ENCODE measurements at regions not wholly inside any gene's neighbourhood (a gene's known extent, or its start where the extent isn't known, plus 50 kb on each side); places are given as distances from the start of the nearest gene placed in this dataset.

DNA sequence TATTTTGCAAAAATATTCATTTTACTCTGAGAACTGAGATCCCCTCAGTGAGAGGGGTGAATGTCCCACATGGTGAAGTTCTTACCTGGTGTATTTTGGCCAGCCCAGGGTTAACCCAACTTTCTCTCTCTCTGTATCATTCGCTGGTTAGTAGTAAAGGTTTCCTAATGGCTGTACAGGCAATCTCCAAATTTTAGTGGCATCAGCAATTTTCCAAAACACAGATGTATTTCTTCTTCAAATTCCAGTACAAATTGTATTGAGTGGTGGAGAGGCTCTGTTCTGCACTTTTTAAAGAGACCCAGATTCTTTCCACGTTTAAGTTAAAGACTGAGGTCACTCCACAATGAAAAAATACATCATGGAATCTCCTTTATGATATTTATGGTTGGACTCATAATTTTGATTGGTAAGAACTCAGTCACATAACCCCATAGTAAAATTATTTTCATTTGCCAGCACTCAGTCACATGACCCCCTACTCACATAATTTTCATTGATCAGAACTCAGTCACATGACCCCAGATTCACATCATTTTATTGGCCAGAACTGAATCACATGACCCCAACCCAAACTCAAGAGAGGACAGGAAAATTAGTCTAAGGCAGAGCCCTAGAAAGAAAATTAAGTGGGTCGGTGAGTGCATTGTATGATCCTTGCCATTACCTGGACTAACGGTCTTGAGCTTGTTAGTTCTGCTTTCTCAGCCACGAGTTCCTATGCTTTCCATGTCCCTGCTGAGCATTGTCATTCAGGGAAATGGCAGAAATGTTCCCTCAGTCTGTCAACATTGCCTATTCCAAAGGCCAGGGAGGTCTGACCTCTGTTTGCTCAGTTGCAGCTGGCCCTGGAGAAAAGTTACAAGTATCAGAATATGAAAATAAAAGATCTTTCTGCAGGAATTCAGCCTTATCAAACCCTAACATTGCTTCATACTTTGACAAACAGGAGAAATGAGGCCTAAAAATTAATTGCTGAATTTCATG lies 1536.2 kb downstream of the AACS start:
- H3K36me3 ChIP-seq (ENCODE audit: insufficient read depth) = no peaks in the 10 kb centered on the region
- H3K4me3 Mint-ChIP-seq = no peak overlapping the region
- H3K4me3 ChIP-seq = no peak overlapping the region
- H3K36me3 Mint-ChIP-seq (ENCODE audit: low read depth) = peaks cover 38% of the 10 kb centered on the region; the same call in 2 of the 3 replicates
- no peaks in the 10 kb centered on the region for H4K20me1 ChIP-seq (replicated peaks; ENCODE audit: insufficient read depth)
- no peak overlapping the region for H3K27ac ChIP-seq (ENCODE audit: low read depth)
- no peaks in the 10 kb centered on the region for H3F3A ChIP-seq (replicated peaks; ENCODE audit: low read depth)
- ATAC-seq (no peak), DNase-seq (ENCODE audit: low spot score) (no peak)
- H3K27ac Mint-ChIP-seq = no peak overlapping the region
- H3K9me2 ChIP-seq (ENCODE audit: insufficient read depth) = no peaks in the 10 kb centered on the region
- H3K4me1 ChIP-seq (ENCODE audit: insufficient read depth) = no peaks in the 10 kb centered on the region
- no peaks in the 10 kb centered on the region for H3K4me1 Mint-ChIP-seq
- H3K27me3 Mint-ChIP-seq (ENCODE audit: insufficient read depth, low read depth, poor library complexity) = no peaks in the 10 kb centered on the region
- H3K27me3 ChIP-seq (ENCODE audit: insufficient read depth) = no peaks in the 10 kb centered on the region
- no peak overlapping the region for H2AFZ ChIP-seq
- H3K79me2 ChIP-seq (replicated peaks; ENCODE audit: insufficient read depth) = no peaks in the 10 kb centered on the region
- TF ChIP-seq, protein P1, sequence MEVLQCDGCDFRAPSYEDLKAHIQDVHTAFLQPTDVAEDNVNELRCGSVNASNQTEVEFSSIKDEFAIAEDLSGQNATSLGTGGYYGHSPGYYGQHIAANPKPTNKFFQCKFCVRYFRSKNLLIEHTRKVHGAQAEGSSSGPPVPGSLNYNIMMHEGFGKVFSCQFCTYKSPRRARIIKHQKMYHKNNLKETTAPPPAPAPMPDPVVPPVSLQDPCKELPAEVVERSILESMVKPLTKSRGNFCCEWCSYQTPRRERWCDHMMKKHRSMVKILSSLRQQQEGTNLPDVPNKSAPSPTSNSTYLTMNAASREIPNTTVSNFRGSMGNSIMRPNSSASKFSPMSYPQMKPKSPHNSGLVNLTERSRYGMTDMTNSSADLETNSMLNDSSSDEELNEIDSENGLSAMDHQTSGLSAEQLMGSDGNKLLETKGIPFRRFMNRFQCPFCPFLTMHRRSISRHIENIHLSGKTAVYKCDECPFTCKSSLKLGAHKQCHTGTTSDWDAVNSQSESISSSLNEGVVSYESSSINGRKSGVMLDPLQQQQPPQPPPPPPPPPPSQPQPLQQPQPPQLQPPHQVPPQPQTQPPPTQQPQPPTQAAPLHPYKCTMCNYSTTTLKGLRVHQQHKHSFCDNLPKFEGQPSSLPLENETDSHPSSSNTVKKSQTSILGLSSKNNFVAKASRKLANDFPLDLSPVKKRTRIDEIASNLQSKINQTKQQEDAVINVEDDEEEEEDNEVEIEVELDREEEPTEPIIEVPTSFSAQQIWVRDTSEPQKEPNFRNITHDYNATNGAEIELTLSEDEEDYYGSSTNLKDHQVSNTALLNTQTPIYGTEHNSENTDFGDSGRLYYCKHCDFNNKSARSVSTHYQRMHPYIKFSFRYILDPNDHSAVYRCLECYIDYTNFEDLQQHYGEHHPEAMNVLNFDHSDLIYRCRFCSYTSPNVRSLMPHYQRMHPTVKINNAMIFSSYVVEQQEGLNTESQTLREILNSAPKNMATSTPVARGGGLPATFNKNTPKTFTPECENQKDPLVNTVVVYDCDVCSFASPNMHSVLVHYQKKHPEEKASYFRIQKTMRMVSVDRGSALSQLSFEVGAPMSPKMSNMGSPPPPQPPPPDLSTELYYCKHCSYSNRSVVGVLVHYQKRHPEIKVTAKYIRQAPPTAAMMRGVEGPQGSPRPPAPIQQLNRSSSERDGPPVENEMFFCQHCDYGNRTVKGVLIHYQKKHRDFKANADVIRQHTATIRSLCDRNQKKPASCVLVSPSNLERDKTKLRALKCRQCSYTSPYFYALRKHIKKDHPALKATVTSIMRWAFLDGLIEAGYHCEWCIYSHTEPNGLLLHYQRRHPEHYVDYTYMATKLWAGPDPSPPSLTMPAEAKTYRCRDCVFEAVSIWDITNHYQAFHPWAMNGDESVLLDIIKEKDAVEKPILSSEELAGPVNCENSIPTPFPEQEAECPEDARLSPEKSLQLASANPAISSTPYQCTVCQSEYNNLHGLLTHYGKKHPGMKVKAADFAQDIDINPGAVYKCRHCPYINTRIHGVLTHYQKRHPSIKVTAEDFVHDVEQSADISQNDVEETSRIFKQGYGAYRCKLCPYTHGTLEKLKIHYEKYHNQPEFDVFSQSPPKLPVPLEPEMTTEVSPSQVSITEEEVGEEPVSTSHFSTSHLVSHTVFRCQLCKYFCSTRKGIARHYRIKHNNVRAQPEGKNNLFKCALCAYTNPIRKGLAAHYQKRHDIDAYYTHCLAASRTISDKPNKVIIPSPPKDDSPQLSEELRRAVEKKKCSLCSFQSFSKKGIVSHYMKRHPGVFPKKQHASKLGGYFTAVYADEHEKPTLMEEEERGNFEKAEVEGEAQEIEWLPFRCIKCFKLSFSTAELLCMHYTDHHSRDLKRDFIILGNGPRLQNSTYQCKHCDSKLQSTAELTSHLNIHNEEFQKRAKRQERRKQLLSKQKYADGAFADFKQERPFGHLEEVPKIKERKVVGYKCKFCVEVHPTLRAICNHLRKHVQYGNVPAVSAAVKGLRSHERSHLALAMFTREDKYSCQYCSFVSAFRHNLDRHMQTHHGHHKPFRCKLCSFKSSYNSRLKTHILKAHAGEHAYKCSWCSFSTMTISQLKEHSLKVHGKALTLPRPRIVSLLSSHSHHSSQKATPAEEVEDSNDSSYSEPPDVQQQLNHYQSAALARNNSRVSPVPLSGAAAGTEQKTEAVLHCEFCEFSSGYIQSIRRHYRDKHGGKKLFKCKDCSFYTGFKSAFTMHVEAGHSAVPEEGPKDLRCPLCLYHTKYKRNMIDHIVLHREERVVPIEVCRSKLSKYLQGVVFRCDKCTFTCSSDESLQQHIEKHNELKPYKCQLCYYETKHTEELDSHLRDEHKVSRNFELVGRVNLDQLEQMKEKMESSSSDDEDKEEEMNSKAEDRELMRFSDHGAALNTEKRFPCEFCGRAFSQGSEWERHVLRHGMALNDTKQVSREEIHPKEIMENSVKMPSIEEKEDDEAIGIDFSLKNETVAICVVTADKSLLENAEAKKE (CRISPR knock-in tag; IDR thresholded peaks at IDR 0.05) = no peak
- TF ChIP-seq, protein P2, sequence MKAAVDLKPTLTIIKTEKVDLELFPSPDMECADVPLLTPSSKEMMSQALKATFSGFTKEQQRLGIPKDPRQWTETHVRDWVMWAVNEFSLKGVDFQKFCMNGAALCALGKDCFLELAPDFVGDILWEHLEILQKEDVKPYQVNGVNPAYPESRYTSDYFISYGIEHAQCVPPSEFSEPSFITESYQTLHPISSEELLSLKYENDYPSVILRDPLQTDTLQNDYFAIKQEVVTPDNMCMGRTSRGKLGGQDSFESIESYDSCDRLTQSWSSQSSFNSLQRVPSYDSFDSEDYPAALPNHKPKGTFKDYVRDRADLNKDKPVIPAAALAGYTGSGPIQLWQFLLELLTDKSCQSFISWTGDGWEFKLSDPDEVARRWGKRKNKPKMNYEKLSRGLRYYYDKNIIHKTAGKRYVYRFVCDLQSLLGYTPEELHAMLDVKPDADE (IDR thresholded peaks at IDR 0.05) = no peak
- TF ChIP-seq EZH2phosphoT487 (IDR thresholded peaks at IDR 0.05; ENCODE audit: unreplicated experiment) = no peak
- no peak for TF ChIP-seq POLR2AphosphoS5 (IDR thresholded peaks at IDR 0.05; ENCODE audit: low read depth)
- TF ChIP-seq JUNB (IDR thresholded peaks at IDR 0.05; ENCODE audit: unreplicated experiment) = no peak
- TF ChIP-seq, protein P3, sequence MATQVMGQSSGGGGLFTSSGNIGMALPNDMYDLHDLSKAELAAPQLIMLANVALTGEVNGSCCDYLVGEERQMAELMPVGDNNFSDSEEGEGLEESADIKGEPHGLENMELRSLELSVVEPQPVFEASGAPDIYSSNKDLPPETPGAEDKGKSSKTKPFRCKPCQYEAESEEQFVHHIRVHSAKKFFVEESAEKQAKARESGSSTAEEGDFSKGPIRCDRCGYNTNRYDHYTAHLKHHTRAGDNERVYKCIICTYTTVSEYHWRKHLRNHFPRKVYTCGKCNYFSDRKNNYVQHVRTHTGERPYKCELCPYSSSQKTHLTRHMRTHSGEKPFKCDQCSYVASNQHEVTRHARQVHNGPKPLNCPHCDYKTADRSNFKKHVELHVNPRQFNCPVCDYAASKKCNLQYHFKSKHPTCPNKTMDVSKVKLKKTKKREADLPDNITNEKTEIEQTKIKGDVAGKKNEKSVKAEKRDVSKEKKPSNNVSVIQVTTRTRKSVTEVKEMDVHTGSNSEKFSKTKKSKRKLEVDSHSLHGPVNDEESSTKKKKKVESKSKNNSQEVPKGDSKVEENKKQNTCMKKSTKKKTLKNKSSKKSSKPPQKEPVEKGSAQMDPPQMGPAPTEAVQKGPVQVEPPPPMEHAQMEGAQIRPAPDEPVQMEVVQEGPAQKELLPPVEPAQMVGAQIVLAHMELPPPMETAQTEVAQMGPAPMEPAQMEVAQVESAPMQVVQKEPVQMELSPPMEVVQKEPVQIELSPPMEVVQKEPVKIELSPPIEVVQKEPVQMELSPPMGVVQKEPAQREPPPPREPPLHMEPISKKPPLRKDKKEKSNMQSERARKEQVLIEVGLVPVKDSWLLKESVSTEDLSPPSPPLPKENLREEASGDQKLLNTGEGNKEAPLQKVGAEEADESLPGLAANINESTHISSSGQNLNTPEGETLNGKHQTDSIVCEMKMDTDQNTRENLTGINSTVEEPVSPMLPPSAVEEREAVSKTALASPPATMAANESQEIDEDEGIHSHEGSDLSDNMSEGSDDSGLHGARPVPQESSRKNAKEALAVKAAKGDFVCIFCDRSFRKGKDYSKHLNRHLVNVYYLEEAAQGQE (IDR thresholded peaks at IDR 0.05; ENCODE audit: unreplicated experiment) = no peak
- TF ChIP-seq ZNF331 (CRISPR knock-in tag; IDR thresholded peaks at IDR 0.05; ENCODE audit: low read depth) = no peak
- no peak for TF ChIP-seq EZH2 (IDR thresholded peaks at IDR 0.05; ENCODE audit: low read depth, unreplicated experiment)
- no peak for TF ChIP-seq NANOG (IDR thresholded peaks at IDR 0.05; ENCODE audit: borderline replicate concordance)
- no peak for TF ChIP-seq ZNF114 (CRISPR knock-in tag; IDR thresholded peaks at IDR 0.05)
- TF ChIP-seq, protein P4, sequence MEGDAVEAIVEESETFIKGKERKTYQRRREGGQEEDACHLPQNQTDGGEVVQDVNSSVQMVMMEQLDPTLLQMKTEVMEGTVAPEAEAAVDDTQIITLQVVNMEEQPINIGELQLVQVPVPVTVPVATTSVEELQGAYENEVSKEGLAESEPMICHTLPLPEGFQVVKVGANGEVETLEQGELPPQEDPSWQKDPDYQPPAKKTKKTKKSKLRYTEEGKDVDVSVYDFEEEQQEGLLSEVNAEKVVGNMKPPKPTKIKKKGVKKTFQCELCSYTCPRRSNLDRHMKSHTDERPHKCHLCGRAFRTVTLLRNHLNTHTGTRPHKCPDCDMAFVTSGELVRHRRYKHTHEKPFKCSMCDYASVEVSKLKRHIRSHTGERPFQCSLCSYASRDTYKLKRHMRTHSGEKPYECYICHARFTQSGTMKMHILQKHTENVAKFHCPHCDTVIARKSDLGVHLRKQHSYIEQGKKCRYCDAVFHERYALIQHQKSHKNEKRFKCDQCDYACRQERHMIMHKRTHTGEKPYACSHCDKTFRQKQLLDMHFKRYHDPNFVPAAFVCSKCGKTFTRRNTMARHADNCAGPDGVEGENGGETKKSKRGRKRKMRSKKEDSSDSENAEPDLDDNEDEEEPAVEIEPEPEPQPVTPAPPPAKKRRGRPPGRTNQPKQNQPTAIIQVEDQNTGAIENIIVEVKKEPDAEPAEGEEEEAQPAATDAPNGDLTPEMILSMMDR (conservative IDR thresholded peaks at IDR 0.05; ENCODE audit: low read depth in 2 of 2) = no peak
- TF ChIP-seq STAT1 (IDR thresholded peaks at IDR 0.05; ENCODE audit: unreplicated experiment) = no peak
- no peak for TF ChIP-seq CREB1 (CRISPR knock-in tag; IDR thresholded peaks at IDR 0.05; ENCODE audit: low read depth)
- no peak overlapping the region for H3K4me2 ChIP-seq
- H3K9me3 Mint-ChIP-seq = peaks cover 91% of the 10 kb centered on the region
